ENCODE measurements at regions not wholly inside any gene's neighbourhood (a gene's known extent, or its start where the extent isn't known, plus 50 kb on each side); places are given as distances from the start of the nearest gene placed in this dataset.

DNA sequence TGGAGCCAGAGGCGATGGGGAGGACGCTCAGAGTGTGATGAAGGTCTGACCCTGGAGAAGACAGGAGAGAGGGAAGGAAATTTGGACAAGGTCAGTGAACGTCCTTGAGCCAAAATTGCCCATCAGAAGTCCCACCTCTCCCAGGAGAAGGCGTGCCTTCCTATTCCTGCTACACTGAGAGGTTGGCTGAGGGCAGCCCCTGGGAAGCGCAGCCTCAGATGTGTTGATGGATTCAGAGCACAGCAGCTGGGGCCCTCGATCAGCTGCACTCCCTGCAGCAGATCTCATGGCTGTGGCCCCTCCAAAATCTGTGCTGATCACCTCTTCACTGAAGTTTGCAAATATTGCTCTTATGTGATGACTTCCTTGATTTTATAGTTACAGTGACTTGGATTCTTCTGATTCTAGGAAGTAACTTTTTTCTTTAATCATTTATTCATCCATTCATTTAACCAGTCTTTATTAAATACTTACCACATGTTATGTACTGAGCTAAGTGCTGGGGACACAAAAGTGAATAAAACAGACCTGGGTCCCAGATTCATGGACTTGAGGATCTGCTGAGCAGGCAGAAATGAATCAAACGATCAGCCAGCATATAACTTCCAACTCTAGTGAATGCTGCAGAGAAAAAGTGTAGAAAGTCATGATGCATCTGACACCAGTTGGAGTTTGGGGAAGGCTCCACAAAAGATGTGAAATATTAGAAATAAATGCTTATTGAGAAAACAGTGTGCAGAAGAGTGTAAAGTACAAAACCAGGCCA lies 69.6 kb upstream of the ARMC2 start:
- Mint-ChIP-seq H3K9me3 (no peaks in the 10 kb centered on the region), H3K4me3 (no peak overlapping the region), H3K36me3 (no peaks in the 10 kb centered on the region), H3K27me3 (ENCODE audit: low read depth in 3 of 3) (peaks cover 1 to 12% (median 3%) of the 10 kb centered on the region in 3 donors), H3K27ac (no peak overlapping the region), H3K4me1 (peaks cover 12 to 13% of the 10 kb centered on the region in 2 donors)
- no peak for DNase-seq

DNA sequence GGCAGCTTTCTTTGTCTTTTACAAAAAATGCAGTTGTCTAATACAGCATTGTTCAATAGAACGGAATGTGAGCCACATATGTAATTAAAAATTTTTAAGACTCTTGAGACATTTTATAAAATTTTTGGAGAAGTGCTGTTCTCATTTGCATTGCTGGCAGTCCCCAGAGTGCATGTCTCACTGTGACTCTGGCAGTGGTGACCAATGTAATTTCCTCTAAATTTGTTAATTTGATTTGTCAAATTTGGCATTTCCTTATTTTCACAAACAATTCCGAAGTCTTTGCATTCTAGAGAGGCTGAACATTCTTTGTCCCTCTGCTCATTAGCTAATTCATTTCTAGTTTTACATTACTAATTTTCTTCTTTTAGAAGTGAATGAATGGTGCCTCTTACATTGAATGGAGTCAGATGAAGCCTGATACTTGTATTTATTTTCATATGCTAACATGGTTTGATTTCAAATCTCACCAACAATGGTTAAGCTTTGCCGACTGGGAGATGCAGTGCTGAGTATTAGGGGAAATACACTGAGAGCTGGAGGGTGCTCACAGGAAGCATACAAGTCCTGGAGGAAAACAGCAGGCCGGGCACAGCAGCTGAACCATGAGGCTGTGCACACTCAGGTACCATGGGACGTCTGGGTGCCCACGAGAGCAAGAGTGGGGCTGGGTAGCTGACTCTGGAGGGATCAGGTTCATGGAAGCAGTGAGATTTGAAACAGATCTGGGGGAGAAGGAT lies 68.5 kb upstream of the ARMC2 start:
- H3K27me3 Mint-ChIP-seq (ENCODE audit: low read depth in 3 of 3) = peaks cover 1 to 12% (median 3%) of the 10 kb centered on the region in 3 donors
- H3K4me3 Mint-ChIP-seq = peak overlapping the region in 1 of 5 donors; percentile 53
- no peaks in the 10 kb centered on the region for H3K36me3 Mint-ChIP-seq
- H3K4me1 Mint-ChIP-seq = peaks cover 12 to 13% of the 10 kb centered on the region in 2 donors
- H3K9me3 Mint-ChIP-seq = no peaks in the 10 kb centered on the region
- no peak for DNase-seq
- peak overlapping the region in 1 of 6 donors; percentile 12 for H3K27ac Mint-ChIP-seq

DNA sequence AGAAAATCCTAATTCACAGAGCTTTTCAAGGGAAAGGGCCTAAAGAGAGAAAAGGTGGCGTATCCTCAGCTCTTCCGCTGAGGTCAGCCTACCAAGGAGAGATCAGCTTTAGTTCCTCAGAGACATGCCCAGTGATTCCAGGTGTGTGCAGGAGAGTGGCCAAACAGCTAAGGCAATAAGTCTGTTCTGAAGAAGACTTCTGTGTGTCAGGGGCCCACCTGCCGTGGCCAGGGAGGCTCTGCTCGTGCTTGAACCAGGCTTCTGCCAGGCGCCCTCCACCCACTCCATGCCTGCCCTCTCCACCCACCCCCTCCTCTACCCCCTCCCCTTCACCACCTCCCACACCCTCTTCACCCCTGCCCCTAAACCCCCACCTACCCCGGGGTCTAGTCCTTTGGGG lies 67.4 kb upstream of the ARMC2 start:
- H3K27me3 Mint-ChIP-seq (ENCODE audit: low read depth in 3 of 3) = peaks cover 1 to 10% (median 3%) of the 10 kb centered on the region in 3 donors
- no peaks in the 10 kb centered on the region for H3K36me3 Mint-ChIP-seq
- peaks cover 12 to 13% of the 10 kb centered on the region in 2 donors for H3K4me1 Mint-ChIP-seq
- no peak for DNase-seq
- H3K27ac Mint-ChIP-seq = no peak overlapping the region
- no peak overlapping the region for H3K4me3 Mint-ChIP-seq
- H3K9me3 Mint-ChIP-seq = no peaks in the 10 kb centered on the region

DNA sequence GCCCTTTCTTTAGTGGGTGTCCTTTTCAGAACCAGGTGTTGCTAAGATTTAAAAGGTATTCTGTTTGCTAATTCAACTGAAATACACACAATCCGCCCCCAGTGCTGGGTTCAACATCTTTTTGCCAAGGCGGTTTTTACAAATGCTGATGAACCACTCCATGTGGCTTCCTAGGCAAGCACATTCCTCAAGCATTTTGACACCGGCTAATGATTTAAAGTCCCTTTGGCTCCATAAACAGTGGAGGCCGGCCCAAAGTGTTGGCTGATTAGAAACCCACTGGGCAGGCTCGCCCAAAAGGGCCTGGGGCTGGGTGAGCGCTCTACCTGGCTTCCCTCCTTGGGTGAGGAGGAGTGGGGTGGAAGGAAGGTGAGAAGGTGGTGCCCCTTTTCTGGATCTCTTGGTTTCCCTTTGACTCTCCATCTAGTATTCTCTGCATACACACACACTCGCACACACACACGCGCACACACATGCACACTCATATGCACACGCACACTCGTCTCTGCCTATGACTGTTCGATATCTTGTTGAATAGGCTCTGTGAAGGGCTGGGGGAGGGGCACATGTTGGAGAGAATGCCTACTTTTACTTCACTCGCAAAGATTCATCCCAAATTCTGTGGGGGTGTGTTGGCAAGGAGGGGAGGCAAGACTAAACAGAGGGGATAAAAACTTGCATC lies 66.7 kb upstream of the ARMC2 start:
- Mint-ChIP-seq H3K27ac (peak overlapping the region in 3 of 6 donors; percentile 6 to 46 (median 35)), H3K36me3 (no peaks in the 10 kb centered on the region), H3K4me3 (peak overlapping the region; percentile 78 to 95 (median 89)), H3K9me3 (no peaks in the 10 kb centered on the region), H3K27me3 (ENCODE audit: low read depth in 3 of 3) (peaks cover 1 to 10% (median 3%) of the 10 kb centered on the region in 3 donors), H3K4me1 (peaks cover 12 to 13% of the 10 kb centered on the region in 2 donors)
- no peak for DNase-seq

DNA sequence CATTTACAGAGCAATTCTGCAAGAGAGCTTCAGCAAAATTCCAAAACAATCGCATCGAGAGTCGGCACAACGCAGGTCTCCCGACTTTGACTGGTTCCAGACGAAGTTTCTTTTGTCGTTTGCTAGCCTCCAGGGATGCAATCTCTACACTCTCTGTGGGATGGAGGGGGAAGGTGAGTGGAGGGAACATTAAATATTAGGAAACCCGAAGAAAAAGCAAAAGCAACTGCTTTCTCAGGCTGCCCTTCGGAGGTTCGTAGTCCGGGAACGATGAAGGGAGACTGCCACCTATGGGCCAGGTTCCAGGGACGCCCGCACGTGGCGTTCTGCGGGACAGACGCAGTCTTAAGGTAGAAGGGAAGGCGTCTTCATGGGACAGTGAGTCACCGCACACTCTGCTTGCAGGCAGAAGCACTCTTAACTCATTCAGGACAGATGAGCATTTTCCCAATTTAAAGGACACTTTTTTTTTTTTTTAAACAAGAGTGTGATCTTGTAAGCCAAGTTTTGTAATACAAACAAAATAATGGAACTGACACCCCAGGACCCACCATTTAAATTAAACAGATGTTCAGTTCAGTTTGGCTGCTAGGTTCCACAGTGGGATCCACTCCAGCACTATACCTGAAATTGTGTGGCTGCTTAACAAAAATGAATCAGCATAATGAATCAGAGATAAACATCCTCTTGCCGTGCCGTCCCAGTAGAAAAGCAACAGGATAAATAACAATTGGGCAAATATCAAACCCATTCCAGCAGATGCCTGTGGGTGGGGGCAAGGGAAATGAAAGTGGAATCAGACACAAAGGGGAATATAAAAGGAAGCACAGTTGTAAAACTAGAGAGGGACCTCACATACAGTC lies 65.8 kb upstream of the ARMC2 start:
- H3K27ac Mint-ChIP-seq = peak overlapping the region in 3 of 6 donors; percentile 29 to 46 (median 35)
- no peaks in the 10 kb centered on the region for H3K9me3 Mint-ChIP-seq
- peak overlapping the region; percentile 78 to 95 (median 89) for H3K4me3 Mint-ChIP-seq
- DNase-seq = peak; percentile 62 to 71 (median 67)
- H3K27me3 Mint-ChIP-seq (ENCODE audit: low read depth in 3 of 3) = peaks cover 1 to 10% (median 3%) of the 10 kb centered on the region in 3 donors
- H3K36me3 Mint-ChIP-seq = no peaks in the 10 kb centered on the region
- H3K4me1 Mint-ChIP-seq = peaks cover 12 to 13% of the 10 kb centered on the region in 2 donors

DNA sequence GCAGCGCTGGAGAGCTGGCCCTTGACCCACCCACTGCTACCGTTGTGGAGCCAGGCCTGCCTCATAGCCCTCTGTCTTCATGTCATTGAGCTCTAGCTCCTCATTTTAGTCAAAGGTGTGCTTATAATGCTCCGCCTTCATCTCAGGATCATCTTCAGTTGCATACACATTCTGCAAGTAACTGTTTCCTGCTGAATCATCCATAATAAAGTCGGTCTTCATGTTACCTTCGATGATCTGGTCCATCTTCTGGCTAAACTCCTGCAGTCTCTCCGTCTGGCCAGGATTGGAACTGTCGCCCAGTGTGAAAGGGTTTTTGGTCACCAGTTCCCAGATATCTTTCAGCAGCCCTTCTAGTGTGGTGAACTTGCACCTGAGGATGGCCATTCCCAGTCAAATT lies 62.6 kb upstream of the ARMC2 start:
- Mint-ChIP-seq H3K27ac (no peak overlapping the region), H3K9me3 (peaks cover 0 to 1% (median 0%) of the 10 kb centered on the region in 6 donors), H3K4me1 (peaks cover 12 to 20% of the 10 kb centered on the region in 2 donors), H3K36me3 (peaks cover 0 to 4% (median 0%) of the 10 kb centered on the region in 3 donors), H3K4me3 (no peak overlapping the region), H3K27me3 (ENCODE audit: low read depth in 3 of 3) (peaks cover 3 to 13% (median 3%) of the 10 kb centered on the region in 3 donors)
- DNase-seq = no peak

DNA sequence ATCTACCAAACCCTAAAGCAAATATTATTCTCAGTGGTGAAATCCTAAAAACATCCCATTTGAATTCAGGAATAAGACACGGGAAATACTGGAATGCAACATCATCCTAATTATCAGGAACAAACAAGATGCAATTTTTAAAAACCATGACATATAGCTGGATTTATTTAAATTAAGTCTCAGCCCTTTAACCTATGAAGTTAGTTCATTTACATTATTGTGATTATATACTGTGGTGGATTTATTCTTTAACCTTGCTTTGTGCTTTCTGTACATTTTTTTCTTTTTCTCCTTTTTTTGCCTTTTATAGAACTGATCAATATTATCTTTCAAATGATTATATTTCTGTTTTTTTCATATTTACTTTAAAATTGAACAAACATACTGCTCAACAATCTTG lies 59.8 kb upstream of the ARMC2 start:
- peaks cover 0 to 1% (median 0%) of the 10 kb centered on the region in 6 donors for H3K9me3 Mint-ChIP-seq
- DNase-seq = no peak
- peaks cover 0 to 6% (median 3%) of the 10 kb centered on the region in 3 donors for H3K27me3 Mint-ChIP-seq (ENCODE audit: low read depth in 3 of 3)
- H3K36me3 Mint-ChIP-seq = peaks cover 0 to 4% (median 0%) of the 10 kb centered on the region in 3 donors
- no peak overlapping the region for H3K4me3 Mint-ChIP-seq
- H3K27ac Mint-ChIP-seq = no peak overlapping the region
- peaks cover 0 to 8% of the 10 kb centered on the region in 2 donors for H3K4me1 Mint-ChIP-seq

DNA sequence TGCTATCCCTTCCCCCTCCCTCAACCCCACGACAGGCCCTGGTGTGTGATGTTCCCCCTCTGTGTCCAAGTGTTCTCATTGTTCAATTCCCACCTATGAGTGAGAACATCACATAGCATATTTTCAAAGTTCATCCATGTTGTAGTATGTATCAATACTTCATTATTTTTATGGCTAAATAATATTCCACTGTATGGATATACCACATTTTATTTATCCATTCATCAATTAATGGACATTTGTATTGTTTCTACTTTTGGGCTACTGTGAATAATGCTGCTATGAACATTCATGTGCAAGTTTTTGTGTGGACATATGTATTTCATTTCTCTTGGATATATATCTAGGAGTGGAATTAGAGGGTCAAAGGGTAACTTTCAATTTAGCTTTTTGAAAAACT lies 58.7 kb upstream of the ARMC2 start:
- H3K36me3 Mint-ChIP-seq = peaks cover 0 to 4% (median 0%) of the 10 kb centered on the region in 3 donors
- H3K27me3 Mint-ChIP-seq (ENCODE audit: low read depth in 3 of 3) = peaks cover 0 to 6% (median 3%) of the 10 kb centered on the region in 3 donors
- H3K4me1 Mint-ChIP-seq = peaks cover 0 to 8% of the 10 kb centered on the region in 2 donors
- H3K4me3 Mint-ChIP-seq = no peak overlapping the region
- DNase-seq = no peak
- peaks cover 0 to 1% (median 0%) of the 10 kb centered on the region in 6 donors for H3K9me3 Mint-ChIP-seq
- H3K27ac Mint-ChIP-seq = peak overlapping the region in 1 of 6 donors; percentile 26

DNA sequence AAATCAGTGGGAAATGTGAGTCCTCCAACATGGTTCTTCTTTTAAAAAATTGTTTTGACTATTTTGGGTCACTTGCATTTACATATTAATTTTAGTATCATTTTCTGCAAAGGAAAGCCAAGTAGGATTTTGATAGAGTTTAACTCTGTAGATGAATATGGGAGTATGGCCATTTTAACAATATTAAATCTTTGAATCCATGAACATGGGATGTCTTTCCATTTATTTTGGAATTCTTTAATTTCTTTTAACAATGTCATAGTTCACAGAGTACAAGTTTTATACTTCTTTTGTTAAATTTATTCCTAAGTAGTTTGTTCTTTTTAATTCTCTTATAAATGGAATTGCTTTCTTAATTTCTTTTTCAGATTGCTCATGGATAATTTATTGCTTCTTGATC lies 56.5 kb upstream of the ARMC2 start:
- no peak for DNase-seq
- Mint-ChIP-seq H3K27me3 (ENCODE audit: low read depth in 3 of 3) (peaks cover 0 to 6% (median 3%) of the 10 kb centered on the region in 3 donors), H3K9me3 (peaks cover 0 to 1% (median 0%) of the 10 kb centered on the region in 6 donors), H3K4me1 (peaks cover 3 to 11% of the 10 kb centered on the region in 2 donors), H3K27ac (no peak overlapping the region), H3K36me3 (peaks cover 0 to 4% (median 0%) of the 10 kb centered on the region in 3 donors), H3K4me3 (no peak overlapping the region)

DNA sequence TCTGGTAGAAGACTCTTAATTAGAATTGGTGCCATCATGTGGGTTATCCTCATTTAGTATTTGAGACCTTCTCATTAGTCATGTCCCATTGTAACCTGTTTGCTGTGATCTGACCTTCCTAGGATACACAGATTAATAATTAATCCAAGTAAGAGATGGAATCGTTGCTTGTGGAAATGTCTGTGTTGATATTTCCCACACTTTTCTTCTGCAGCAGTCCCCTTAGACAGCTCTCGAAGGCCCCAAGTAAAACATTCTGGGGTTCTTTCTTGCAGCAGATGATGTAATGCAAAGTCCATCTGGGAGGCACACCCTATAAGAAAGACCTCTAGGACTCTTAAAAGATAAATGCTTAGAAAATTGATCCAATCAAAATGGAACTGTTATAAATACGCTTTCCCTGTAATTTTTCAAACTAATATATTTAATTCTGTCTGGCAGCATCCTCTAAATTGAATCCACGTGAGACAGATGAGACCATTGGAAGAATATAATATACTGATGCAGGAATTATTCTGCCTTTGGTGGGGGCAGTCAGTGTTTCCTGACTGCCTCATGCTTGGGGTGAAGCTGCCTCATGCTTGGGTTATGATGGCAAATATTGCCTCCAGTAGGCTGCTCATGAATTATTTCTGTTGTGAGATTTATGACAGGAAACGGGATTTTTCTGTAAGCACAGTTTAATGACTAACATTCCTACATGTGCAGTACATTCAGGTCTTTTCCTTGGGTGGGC lies 54.5 kb upstream of the ARMC2 start:
- Mint-ChIP-seq H3K27ac (no peak overlapping the region), H3K27me3 (ENCODE audit: low read depth in 3 of 3) (peaks cover 0 to 6% (median 0%) of the 10 kb centered on the region in 3 donors), H3K4me1 (peaks cover 23 to 31% of the 10 kb centered on the region in 2 donors), H3K4me3 (no peak overlapping the region), H3K9me3 (peaks cover 0 to 1% (median 0%) of the 10 kb centered on the region in 6 donors), H3K36me3 (peaks cover 0 to 2% (median 0%) of the 10 kb centered on the region in 3 donors)
- DNase-seq = no peak

DNA sequence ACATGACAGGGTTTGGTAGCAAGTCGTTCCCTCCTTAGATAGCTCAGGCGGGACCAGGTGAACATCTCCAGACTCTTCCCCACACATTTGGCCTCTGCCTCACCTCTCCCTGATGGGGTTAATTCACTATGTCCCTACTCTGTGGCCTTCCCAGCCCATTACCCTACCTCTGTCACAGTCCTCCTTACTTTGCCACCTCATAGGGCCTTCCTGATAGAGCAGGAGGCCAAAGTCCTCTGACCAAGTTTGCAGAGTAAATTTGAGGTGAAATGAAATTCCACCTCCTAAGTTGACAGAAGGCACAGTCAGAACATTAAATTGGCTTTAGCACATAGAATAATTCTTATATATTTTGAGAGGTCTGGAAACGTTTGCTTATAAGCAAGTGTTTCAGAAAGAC lies 53.1 kb upstream of the ARMC2 start:
- Mint-ChIP-seq H3K4me1 (peaks cover 37 to 38% of the 10 kb centered on the region in 2 donors), H3K36me3 (no peaks in the 10 kb centered on the region), H3K9me3 (no peaks in the 10 kb centered on the region), H3K27me3 (ENCODE audit: low read depth in 3 of 3) (peaks cover 0 to 4% (median 0%) of the 10 kb centered on the region in 3 donors), H3K4me3 (no peak overlapping the region), H3K27ac (peak overlapping the region in 1 of 6 donors; percentile 77)
- DNase-seq = no peak

DNA sequence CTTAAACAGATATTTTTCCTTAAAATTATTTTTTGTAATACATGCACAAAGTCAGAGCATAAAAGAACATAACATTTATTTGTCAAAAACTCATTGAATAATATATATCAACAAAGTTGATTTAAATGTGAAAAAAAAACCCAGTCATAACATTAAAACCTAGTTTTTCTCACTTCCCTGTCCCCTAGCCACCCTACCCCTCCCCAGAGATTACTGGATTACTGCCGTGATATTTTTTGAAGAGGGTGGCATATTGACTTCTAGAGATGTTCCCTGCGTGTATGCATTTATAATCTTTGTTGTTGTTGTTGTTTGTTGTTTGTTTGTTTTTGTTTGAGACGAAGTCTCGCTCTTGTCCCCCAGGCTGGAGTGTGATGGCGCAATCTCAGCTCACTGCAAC lies 52.4 kb upstream of the ARMC2 start:
- no peak for DNase-seq
- Mint-ChIP-seq H3K4me3 (no peak overlapping the region), H3K36me3 (no peaks in the 10 kb centered on the region), H3K27ac (peak overlapping the region in 1 of 6 donors; percentile 65), H3K4me1 (peaks cover 42% of the 10 kb centered on the region in 2 donors), H3K27me3 (ENCODE audit: low read depth in 3 of 3) (peaks cover 0 to 4% (median 0%) of the 10 kb centered on the region in 3 donors), H3K9me3 (no peaks in the 10 kb centered on the region)

All from immature natural killer cell (primary cell).